CD4-positive, alpha-beta T cell treated with Interleukin-10 for 1 hour (primary cell): ENCODE measurements at regions not wholly inside any gene's neighbourhood (a gene's known extent, or its start where the extent isn't known, plus 50 kb on each side); places are given as distances from the start of the nearest gene placed in this dataset.

Source experiments
- DNase-seq: peaks from one replicate; pipeline ENCODE4 v3.0.0-alpha.2; 2020

DNA sequence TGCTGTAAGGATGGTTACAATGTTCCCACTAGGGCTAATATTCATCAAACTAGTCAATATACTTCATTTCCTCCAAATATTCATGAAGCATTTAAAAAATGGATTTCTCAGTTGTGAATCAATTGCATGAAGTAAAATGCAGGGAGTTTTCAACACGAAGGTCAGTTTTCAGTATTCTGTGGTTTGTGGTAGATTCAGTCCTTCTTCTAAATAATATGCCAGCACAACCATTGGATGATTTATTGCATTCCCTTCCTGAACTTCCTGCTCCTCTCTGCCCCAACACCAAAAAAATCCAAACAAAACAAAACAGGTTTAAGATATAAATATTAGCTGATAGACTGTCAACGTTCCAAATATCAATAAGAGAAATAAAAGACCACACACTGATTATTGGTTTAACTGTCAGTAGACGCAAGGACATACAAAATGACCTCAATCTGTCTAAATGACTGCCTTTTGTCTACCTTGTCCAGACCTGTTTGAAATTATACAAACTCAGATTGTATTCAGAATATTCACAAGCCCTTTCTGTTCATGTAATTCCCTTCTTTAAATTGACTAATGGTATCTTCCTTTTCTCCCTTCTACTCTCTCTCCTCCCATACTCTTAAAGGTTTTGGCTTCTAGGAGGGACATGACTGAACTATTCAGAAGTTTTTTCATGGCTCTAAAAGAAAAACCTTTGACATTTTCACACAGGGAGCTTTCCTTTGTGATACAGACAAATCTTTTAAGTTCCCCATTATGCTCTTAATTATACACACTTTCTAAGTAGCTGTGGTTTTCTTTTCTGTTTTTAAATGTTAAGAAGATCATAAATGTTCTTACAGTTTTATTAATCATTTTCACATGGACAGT is 92.6 kb upstream of the STT3B start:
- no peak for DNase-seq

DNA sequence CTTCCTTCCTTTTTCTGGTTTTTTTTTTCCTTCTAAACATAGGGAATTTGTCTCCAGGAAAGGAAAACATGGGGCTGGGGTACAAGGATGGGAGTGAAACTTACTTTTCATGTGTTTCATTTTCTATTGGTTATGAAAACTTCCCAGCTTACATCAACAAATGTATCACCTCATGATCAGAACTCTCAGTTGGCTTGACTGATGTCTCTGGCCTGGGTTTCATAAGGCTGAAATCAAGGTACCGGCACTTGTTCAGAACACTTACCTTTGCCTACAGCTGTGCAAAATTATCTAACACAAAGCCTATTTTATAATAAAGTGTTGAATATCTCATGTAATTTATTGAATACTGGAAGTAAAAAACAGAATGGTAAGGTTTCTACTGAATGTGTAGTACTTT is 91.8 kb upstream of the STT3B start:
- no peak for DNase-seq

DNA sequence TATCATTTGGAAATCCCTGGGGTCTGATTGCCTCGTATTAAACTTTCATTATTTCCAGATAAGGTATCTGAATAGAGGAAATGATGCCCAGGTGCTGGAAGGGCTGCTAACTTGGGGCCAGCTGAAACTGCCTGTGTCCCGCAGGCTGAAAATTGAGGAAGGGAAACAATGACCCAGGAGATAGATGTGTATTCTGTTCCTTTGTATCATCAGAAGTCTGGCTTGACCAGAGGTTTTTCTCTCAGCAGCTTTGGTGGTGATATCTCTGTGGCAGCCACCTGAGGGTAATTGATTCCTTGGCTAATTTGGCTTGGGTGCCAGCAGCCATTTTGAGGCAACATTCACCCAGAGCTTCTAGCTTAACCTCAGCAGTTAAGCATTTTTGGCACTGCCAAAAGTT is 90.0 kb upstream of the STT3B start:
- DNase-seq, result no peak

DNA sequence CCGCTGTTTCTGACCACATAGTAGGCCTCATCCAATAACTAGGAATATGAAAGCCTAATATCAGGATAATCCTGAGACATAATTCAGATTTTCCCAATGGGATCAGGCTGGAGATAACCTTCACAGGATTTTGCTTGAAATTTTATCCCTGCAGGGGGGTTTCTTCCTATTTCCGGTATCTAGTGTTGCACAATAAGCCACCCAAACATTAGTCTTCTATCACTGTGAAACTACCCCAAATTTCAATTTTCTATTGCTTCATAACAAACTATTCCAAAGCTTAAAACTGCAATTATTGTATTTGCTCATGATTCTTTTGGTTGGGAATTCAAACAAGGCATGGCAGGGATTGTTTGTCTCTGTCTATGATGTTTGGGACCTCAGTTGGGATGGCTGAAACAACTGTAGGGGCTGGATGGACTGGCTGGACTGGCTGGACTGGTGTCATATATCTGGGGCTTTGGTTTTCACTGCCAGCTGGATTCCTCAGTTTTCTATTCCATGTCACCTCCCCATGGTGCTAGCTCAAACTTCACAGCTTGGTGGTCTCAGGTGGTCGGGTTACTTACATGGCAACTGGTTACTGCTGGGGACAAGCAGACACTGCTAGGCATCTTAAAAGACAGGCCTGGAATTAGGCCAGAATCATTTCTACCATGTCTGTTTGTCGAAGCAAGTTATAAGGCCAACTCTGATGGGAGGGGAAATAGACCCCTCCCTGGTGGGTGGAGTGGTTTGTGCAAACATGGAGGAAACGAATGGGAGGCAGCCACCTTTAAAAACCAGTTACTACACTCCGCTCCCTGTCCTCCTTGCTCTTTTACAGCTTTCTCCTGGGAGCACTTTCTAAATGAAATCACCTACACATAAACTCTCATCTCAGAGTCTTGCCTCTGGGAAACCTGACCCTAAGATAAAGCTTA is 88.2 kb upstream of the STT3B start:
- DNase-seq, result no peak

DNA sequence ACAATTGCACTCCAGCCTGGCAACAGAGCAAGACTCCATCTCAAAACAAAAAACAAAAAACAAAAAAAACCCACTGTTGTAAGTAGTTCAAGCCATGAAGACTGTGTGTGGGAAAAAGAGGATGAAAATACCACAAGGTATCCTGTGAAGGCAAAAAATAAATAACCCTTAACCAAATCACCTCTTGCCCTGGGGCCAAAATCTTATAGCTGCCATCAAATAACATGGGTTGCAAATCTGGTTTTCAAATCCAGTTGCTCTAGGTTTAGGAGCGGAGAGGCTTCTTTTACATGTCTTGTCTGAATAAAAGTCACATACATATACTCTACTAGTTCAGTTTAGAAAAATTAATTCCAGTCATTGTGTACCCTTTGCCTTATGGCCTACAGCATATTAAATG is 87.0 kb upstream of the STT3B start:
- DNase-seq, result no peak

DNA sequence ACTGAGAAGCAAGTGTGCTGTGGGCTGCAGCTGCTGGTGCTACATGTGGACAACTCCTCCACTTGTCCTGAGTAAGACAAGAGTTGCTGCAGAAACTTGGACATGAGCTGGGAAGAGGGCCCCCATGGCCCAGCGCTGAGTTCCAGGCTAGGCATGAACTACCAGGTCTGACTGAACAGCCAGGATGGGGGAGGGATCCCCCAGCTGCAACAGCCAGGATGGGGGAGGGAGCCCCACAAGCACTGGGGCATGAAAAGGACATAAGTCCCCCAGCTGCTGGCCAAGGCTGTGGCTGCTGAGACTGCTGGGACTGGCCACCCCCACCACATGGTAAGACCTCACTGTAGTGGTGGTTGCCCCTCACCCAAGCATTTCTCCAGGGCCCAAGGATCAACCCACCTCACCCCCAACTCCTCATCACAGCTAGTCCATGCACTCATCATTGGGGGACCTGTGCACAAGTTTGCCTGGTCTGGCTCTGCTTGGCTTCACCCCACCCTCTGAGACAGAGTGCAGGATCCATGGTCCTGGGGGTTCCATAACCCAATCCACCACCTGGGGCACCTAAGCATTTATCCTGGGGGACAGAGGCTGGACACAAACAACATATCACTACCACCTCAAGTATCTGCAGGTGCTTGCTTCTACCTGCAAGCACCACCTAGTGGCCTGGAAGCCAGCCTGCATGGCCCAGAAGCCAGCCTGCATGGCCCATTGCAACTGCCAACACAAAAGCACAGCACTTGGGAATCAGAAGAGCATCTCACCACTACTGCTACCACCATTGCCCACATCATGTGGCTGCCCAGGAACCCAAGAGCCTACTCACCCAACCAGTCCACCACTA is 84.5 kb upstream of the STT3B start:
- DNase-seq, result peak; percentile 44

DNA sequence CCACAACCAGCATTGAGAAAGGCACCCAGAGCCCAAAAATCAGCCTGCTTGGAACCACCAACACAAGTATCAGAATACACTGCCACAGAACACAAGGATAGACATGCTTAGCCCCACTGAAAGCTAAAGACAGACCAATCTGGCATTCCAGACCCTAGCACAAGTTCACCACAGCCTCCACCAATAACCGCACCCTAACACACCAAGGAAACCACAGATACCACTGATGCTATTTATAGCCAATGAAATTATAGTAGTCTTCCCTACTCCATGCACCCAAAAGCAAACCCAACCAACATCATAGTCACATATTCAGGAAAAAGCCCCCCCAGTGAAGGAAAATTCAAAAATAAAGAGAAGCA is 83.9 kb upstream of the STT3B start:
- DNase-seq, result no peak

DNA sequence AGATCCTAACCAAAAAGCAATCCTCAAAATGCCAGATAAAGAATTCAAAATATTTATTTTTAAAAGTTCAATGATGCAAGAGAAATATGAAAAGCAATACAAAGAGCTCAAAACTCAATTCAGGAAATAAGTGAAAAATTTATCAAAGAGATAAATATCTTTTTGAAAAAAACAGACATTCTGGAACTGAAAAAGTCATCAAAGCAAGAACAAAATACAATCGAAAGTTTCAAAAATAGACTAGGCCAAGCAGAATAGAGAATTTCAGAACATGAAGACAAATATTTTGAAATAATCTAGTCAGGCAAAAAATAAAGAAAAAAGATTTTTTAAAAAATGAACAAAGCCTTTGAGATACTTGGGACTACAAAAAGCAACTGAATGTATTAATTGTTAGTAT is 83.4 kb upstream of the STT3B start:
- no peak for DNase-seq

DNA sequence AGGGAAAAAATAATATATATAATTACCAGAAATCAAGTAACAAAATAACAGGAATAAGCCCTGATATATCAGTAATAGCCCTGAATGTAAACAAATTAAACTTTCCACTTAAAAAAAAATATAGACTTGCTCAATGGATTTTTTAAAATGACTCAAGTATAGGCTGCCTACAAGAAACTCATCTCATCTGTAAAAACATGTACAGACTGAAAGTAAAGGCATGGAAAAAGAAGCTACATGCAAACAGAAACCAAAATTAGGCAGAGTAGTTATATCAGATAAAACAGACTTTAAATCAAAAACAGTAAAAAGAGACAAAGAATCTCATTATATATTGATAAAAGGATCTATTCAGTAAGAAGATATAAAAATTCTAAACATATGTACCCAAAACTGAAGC is 82.4 kb upstream of the STT3B start:
- DNase-seq, result no peak

DNA sequence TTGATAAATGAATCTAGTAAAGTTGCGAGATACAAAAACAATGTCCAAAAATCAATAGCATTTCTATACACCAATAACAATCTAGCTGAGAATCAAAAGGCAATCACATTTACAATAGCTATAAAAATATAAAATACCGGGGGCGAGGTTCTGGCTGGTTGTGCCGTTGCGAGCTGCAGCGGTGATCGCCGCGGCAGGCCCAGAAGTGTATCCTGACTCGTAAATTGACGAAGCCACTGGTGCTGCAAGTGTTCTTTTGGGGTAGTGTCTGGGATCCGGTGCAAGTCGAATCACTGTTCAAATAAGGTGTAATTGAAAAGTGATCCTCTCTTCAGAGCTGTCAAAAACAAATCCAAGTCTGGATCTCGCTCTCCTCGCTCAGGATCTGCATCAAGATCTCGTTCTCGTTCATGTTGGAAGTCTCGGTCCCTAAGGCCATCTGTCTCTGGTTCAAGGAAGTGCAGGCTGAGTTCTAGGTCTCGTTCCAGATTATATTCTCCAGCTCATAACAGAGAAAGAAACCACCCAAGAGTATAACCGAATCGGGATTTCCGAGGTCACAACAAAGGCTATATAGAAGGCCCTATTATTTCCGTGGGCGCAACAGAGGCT is 80.1 kb upstream of the STT3B start:
- no peak for DNase-seq

DNA sequence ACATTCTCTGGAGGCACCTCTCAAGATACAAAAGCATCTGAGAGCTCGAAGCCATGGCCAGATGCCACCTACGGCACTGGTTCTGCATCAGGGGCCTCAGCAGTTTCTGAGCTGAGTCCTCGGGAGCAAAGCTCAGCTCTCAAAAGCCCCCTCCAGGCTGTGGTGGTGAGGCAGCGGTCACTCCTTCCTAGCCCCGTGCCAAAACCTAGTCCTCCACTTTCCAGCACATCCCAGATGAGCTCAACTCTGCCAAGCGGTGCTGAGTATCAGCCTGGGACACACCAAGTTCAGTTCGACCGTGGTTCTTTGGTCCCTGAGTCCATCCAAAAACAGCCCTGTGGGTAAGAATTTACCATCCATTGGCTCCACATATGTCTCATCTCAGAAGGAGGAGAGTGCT is 79.3 kb upstream of the STT3B start:
- DNase-seq, result no peak

DNA sequence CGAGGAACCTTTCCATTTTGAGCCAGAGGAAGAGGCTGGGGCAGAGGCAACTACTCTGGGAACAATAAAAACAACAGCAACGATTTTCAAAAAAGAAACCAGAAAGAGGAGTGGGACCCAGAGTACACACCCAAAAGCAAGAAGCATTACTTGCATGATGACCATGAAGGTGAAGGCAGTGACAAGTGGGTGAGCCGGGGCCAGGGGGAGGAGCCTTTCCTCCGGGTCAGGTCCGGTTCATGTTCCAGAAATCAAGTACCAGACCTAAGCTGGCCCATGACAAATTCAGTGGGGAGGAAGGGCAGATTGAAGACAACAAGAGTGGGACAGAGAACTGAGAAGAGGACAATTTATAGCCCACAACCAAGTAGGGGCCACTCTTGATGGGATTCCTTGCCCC is 77.2 kb upstream of the STT3B start:
- no peak for DNase-seq

DNA sequence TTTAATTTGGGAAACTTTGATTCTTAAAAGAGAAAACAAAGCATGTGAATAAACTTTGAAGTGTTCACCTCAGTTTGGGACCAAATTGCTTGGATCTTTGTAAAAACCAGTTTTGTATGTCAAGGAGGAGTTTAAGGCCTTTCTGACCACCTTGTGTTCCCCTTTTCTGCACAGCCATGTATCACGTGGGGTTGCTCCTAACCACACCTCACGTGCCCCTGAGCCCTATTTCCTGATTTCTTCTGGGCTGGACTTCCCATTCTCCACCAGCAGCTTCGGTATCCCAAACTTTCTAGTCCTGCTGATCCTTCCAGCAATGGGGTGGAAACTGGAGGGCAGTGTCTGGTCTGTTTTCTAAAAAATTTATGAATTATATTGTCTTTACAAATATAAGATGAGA is 76.4 kb upstream of the STT3B start:
- DNase-seq, result no peak

DNA sequence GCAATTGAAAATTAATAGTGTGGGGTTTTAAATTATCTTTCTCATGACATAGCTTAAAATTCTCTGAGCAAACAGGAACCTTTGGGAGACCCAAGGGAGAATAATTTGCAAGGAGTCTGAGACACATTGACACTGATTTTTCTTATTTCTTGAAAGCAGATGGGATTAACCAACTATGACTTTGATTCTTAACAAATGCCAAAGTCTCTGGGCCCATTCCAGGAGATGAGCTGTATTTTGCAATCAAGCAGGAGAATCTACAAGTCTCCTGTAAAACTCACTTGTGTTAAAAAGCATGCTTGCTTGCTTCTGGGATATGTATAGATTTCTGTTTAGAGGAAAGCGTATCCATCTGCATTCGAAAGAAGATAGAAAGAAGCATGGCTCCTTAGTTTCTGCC is 71.3 kb upstream of the STT3B start:
- DNase-seq, result no peak

DNA sequence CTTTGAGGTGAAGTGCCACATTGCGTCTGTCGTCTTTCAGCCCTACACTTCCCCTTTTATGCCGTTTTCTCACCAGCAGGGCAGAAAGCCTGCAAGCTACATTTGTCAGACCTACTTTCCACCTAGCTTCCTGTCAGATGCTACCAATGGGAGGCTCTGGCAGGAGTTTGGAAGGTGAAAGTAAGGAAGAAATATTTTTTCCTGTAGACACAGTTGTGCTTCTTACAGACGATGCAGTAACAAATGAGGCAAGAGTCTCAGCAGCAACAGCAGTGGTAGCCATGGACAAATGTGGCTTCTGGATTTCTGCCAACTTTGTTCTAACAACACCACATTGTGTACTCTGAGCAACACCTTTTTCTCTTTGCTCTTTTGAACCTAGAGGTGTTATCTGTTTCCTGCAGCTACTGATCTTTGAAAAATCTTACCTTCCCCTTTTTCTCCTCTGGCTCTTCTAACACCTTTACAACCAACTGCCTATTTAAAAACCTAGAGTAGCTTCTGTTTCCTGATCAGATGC is 70.6 kb upstream of the STT3B start:
- peak; percentile 73 for DNase-seq

DNA sequence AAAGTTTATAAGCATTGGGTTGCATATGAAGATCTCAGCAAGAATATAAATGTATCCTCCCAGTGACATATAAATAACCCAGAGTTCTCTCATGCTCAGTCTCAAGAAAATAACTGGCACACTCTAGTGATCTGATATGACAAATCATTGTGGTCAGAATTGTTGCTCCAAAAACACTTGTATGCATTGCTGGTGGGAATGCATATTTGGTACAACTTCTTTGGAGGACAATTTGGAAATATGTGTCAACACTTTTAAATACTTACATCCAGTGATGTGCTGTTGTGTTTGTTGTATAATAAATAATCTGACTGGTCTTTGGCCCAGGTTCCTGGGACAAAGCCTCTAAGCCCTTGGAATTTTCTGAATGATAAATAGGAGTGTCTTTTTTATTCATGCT is 66.7 kb upstream of the STT3B start:
- no peak for DNase-seq

DNA sequence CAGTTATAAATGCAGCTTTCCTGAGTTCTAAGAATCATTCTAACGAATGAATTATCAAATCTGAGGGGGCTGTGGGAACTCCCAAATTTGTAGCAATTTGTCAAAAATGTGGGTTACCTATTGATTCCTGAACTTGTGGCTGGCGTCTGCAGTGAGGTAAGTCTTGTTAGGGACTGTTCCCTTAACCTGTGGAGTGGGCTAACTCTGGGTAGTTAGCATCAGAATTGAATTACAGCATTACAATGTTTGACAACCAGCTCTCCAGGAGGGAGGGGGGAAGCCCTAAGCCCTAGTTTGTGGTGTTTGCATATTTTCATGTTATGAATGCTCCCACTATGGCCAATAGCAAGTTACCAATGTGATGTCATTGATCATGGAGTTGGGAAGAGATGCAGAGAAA is 65.9 kb upstream of the STT3B start:
- no peak for DNase-seq

DNA sequence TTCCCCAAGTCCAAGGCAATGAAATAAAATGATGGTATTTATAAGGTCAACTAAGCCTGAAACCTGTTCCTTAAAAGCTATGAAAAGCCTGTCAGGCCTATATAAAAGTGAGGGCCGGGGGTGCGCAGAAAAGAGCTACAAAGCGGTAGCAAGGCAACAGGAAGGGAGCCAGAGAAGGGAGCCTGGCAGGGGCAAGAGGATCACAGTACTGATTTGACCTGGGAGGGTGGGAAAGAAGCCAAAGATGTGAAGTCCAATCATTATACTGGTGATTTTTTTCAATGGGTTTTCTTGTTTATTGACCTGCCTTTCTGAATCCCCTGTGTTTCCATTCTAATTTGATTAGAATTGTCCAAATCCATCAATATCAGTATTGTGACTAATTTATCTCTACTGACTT is 64.3 kb upstream of the STT3B start:
- no peak for DNase-seq

DNA sequence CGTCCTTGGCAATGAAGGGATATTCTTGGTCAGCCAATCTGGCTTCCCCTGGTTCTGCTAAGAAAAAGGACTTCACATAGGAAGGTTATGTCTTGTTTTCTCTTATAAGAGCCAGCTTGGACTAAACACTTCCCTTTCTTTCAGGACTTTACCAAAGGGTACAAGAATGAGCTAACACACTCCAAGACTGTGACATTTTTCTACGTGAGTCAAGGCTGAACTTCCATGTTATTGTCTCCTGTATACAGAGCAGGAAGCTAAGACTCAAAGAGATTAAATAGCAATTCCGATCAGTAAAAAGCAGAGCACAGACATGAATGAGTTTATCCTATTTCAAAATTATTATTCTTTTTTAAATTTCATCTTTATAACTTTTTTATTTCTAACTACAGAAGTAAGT is 63.3 kb upstream of the STT3B start:
- DNase-seq, result no peak

DNA sequence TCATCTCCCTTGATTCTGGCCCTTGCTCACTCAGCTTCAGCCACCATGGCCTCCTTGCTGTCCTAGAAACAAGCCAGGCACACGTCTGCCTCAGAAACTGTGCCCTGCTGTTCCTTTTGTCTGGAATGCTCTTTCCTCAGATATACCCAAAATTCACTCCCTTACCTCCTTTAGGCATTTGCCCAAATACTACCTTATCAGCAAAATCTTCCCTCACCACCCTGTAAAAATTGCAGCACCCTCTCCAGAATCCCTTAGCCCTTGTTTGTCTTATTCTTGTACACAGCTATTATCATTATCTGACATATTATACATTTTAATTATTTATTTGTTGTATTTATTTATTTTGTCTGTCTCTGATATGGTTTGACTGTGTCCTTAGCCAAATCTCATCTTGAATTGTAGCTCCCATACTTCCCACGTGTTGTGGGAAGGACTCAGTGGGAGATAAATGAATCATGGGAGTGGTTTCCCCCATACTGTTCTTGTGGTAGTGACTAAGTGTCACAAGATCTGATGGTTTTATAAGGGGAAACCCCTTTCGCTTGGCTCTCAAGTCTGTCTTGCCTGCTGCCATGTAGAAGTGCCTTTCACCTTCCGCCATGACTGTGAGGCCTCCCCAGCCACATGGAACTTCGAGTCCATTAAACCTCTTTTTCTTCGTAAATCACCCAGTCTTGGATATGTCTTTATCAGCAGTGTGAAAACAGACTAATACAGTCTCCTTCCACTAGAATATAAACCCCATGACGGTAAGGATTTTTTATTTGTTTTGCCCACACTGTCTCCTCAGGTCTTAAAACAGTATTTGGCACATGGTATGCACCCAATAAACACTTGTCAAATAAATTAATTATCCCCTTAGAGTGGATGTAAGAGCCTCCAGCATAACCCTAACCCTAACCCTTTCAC is 60.0 kb upstream of the STT3B start:
- peak; percentile 35 for DNase-seq

DNA sequence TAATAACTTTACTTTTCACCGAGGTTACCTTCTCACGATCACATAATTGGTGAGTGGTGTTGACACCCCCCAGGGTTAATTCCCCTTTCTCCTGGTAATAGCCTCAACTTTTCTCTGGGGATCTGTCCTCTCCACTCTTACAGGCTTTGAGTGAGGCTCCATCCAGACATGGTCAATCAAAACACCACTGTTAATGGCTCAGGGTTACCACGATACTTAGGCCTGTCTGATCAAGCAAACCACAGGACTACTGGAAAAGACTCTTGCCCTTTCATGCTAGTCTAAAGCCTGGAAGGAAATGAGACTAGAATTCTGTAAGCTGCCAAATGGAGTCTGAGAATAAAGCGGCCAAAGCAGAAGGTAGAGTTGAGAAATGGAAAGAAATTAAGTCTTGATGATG is 56.5 kb upstream of the STT3B start:
- no peak for DNase-seq

DNA sequence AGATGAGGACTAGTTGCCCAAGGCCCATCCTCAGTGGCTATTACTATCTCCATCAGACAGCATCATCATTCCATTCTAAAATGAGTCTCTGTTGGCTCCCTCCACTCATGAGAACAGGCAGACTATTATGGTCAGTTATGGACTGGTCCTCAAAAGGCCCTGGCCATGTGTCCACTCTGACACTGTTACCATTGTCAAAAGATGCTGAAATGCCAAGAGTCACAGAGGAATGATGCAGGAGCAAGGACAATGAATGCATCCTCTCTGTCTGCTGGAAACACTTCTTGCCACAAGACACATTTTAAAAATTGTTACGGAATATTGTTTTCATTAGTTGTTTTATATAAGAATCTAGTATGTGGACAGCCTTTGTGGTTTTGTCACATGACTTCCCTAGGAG is 53.3 kb upstream of the STT3B start:
- DNase-seq, result no peak
